CD4-positive, alpha-beta T cell treated with Interleukin-4 for 1 hour (primary cell): ENCODE measurements at regions not wholly inside any gene's neighbourhood (a gene's known extent, or its start where the extent isn't known, plus 50 kb on each side); places are given as distances from the start of the nearest gene placed in this dataset.

Experiments
- DNase-seq, 2 donors: peaks; one replicate each; pipeline ENCODE4 v3.0.0-alpha.2; 2020 to 2022

- no peak for DNase-seq
These were observed 96.0 kb downstream of the INHBB start for GRCh38 chr2:120441744-120442471.

- DNase-seq = no peak
These were observed 96.6 kb downstream of the INHBB start for GRCh38 chr2:120442541-120442922.

- no peak for DNase-seq
These were observed 97.1 kb downstream of the INHBB start for GRCh38 chr2:120442923-120443571.

- no peak for DNase-seq
These were observed 98.0 kb downstream of the INHBB start for GRCh38 chr2:120443946-120444345.

- no peak for DNase-seq
These were observed 98.8 kb downstream of the INHBB start for GRCh38 chr2:120444691-120445240.

- no peak for DNase-seq
These were observed 99.7 kb downstream of the INHBB start for GRCh38 chr2:120445449-120446143.

- no peak for DNase-seq
These were observed 100.5 kb downstream of the INHBB start for GRCh38 chr2:120446236-120447126.

- no peak for DNase-seq
These were observed 101.3 kb downstream of the INHBB start for GRCh38 chr2:120447127-120447785.

- DNase-seq = no peak
These were observed 102.5 kb downstream of the INHBB start for GRCh38 chr2:120448436-120448835.

- no peak for DNase-seq
These were observed 103.2 kb downstream of the INHBB start for GRCh38 chr2:120448961-120449810.

- DNase-seq = no peak
These were observed 104.4 kb downstream of the INHBB start for GRCh38 chr2:120450196-120450820.

- no peak for DNase-seq
These were observed 105.4 kb downstream of the INHBB start for GRCh38 chr2:120451334-120451733.

GRCh38 chr2:120452131-120452530 lies 106.2 kb downstream of the INHBB start:
- no peak for DNase-seq

- no peak for DNase-seq
These were observed 107.2 kb downstream of the INHBB start for GRCh38 chr2:120452945-120453634.

GRCh38 chr2:120453635-120453998 lies 107.7 kb downstream of the INHBB start:
- no peak for DNase-seq

- DNase-seq = no peak
These were observed 108.9 kb downstream of the INHBB start for GRCh38 chr2:120454654-120455385.

- DNase-seq = no peak
These were observed 109.5 kb downstream of the INHBB start for GRCh38 chr2:120455390-120455789.

- DNase-seq = no peak
These were observed 110.9 kb downstream of the INHBB start for GRCh38 chr2:120456867-120457266.

GRCh38 chr2:120460511-120460910 lies 114.6 kb downstream of the INHBB start:
- no peak for DNase-seq
